Neural cell (in vitro differentiated cells): ENCODE measurements at regions not wholly inside any gene's neighbourhood (a gene's known extent, or its start where the extent isn't known, plus 50 kb on each side); places are given as distances from the start of the nearest gene placed in this dataset.

Source experiments
- H2AFZ ChIP-seq: fragments of 200-600, 300-800 bp; sonication (generic), shearing (Covaris generic); 2 replicates; pipeline ENCODE4 v1.6.0; 2014; ENCODE audit warnings: low read depth, mild to moderate bottlenecking, antibody characterized with exemption, low read length, moderate library complexity
- H3F3A ChIP-seq: fragments of 200-600 bp; shearing (Covaris generic); 2 replicates; pipeline ENCODE4 v1.6.1; 2016; ENCODE audit warnings: mild to moderate bottlenecking, moderate library complexity, mixed read lengths, antibody characterized with exemption, low read length; ENCODE audit not compliant: insufficient read depth, poor library complexity, severe bottlenecking
- H3K27ac ChIP-seq: fragments of 200-600, 300-800 bp; sonication (generic), shearing (Covaris generic); 2 replicates; pipeline ENCODE4 v1.5.1; 2014; ENCODE audit warnings: mild to moderate bottlenecking, low read length, moderate library complexity
- H3K27me3 ChIP-seq: fragments of 300-800, 200-600 bp; sonication (generic), shearing (Covaris generic); 2 replicates; pipeline ENCODE4 v1.6.0; 2014; ENCODE audit warnings: mild to moderate bottlenecking, low read depth, low read length, moderate library complexity; ENCODE audit not compliant: insufficient read depth
- H3K36me3 ChIP-seq: fragments of 300-800, 200-600 bp; sonication (generic), shearing (Covaris generic); 2 replicates; pipeline ENCODE4 v1.5.1; 2014; ENCODE audit warnings: mild to moderate bottlenecking, antibody characterized with exemption, low read length, moderate library complexity; ENCODE audit not compliant: insufficient read depth
- H3K4me2 ChIP-seq: fragments of 300-800, 200-600 bp; sonication (generic), shearing (Covaris generic); 2 replicates; pipeline ENCODE4 v1.6.0; 2014; ENCODE audit warnings: mild to moderate bottlenecking, low read length
- H3K4me3 ChIP-seq: fragments of 300-800, 200-600 bp; sonication (generic), shearing (Covaris generic); 2 replicates; pipeline ENCODE4 v1.5.1; 2014; ENCODE audit warnings: mild to moderate bottlenecking, low read length, moderate library complexity
- H3K79me2 ChIP-seq: fragments of 200-600 bp; shearing (Covaris generic); replicated peaks from 2 replicates; pipeline ENCODE4 v1.6.0; 2014; ENCODE audit warnings: mild to moderate bottlenecking, low read length, moderate library complexity; ENCODE audit not compliant: insufficient read depth
- H3K9ac ChIP-seq: fragments of 300-800, 200-600 bp; sonication (generic), shearing (Covaris generic); 2 replicates; pipeline ENCODE4 v1.6.1; 2016; ENCODE audit warnings: mild to moderate bottlenecking, low read length, mixed read lengths
- H3K9me2 ChIP-seq: fragments of 200-600 bp; shearing (Covaris generic); 2 replicates; pipeline ENCODE4 v1.6.1; 2016; ENCODE audit warnings: mild to moderate bottlenecking, low read length, mixed read lengths; ENCODE audit not compliant: insufficient read depth
- H3K9me3 ChIP-seq: fragments of 200-600, 300-800 bp; sonication (generic), shearing (Covaris generic); 2 replicates; pipeline ENCODE4 v1.6.1; 2016; ENCODE audit warnings: mild to moderate bottlenecking, mixed run types, low read length, moderate library complexity, mixed read lengths
- H4K20me1 ChIP-seq: fragments of 200-600 bp; shearing (Covaris generic); 2 replicates; pipeline ENCODE4 v1.6.1; 2016; ENCODE audit warnings: mild to moderate bottlenecking, mixed run types; ENCODE audit not compliant: insufficient read depth
- EP300 ChIP-seq: fragments of 450-650 bp; conservative IDR thresholded peaks from 2 replicates; pipeline ENCODE4 v1.6.1; 2014; ENCODE audit warnings: antibody characterized with exemption, mild to moderate bottlenecking, moderate library complexity; ENCODE audit not compliant: poor library complexity, severe bottlenecking
- EZH2 ChIP-seq: fragments of 200-600, 300-800 bp; shearing (Covaris generic), sonication (generic); IDR thresholded peaks from 2 replicates; pipeline ENCODE4 v1.6.1; 2014; ENCODE audit warnings: antibody characterized with exemption, low read length, borderline replicate concordance, mild to moderate bottlenecking; ENCODE audit not compliant: insufficient read depth, poor library complexity, severe bottlenecking
- MXI1 ChIP-seq: fragments of 450-650 bp; conservative IDR thresholded peaks from 2 replicates; pipeline ENCODE4 v1.6.1; 2014; ENCODE audit warnings: antibody characterized with exemption, mild to moderate bottlenecking; ENCODE audit not compliant: poor library complexity, severe bottlenecking
- POLR2AphosphoS5 ChIP-seq: IDR thresholded peaks from 2 replicates; pipeline ENCODE4 v1.6.1; 2012
- RAD21 ChIP-seq: fragments of 450-650 bp; conservative IDR thresholded peaks from 2 replicates; pipeline ENCODE4 v1.6.1; 2014; ENCODE audit warnings: antibody characterized with exemption, mild to moderate bottlenecking, moderate library complexity
- SMC3 ChIP-seq: fragments of 450-650 bp; conservative IDR thresholded peaks from 2 replicates; pipeline ENCODE4 v1.6.1; 2014; ENCODE audit warnings: antibody characterized with exemption, mild to moderate bottlenecking, moderate library complexity; ENCODE audit not compliant: poor library complexity
- TAF1 ChIP-seq: IDR thresholded peaks from 2 replicates; pipeline ENCODE4 v1.6.1; 2012; ENCODE audit warnings: low read depth
- TF ChIP-seq, protein P1 (sequence below): fragments of 450-650 bp; IDR thresholded peaks from 2 replicates; pipeline ENCODE4 v1.5.1; 2014; ENCODE audit warnings: antibody characterized with exemption, mild to moderate bottlenecking, moderate library complexity; ENCODE audit not compliant: poor library complexity, severe bottlenecking
- TF ChIP-seq, protein P2 (sequence below): IDR thresholded peaks from 2 replicates; pipeline ENCODE4 v1.6.1; 2012; ENCODE audit warnings: borderline replicate concordance

DNA sequence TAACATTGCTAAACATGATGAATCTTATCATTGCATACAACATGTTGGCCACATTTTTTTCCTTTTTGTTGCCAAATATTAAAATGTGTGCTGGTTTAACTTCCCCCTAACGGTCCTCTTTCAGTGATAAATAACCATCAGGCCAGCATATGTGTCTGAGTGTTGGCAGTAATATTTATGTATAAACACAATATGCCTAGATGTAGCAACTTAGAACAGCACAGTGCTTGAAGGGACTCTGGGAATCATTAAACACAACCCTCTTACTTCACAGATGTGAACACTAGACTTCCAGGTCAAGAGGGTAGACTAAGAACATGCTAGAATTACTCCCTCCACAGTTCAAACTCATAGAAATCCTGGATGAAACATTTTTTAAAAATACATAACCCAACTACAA is 581.8 kb downstream of the PLPP3 start:
- H2AFZ ChIP-seq, result no peak overlapping the region
- H3K4me2 ChIP-seq, result no peak overlapping the region
- no peaks in the 10 kb centered on the region for H3K27me3 ChIP-seq
- H3K9me3 ChIP-seq, result no peaks in the 10 kb centered on the region
- H3K79me2 ChIP-seq, result no peaks in the 10 kb centered on the region
- H4K20me1 ChIP-seq, result no peaks in the 10 kb centered on the region
- H3K9ac ChIP-seq, result no peak overlapping the region
- no peak overlapping the region for H3K27ac ChIP-seq
- H3F3A ChIP-seq, result no peaks in the 10 kb centered on the region
- H3K4me3 ChIP-seq, result no peak overlapping the region
- H3K9me2 ChIP-seq, result no peaks in the 10 kb centered on the region
- TF ChIP-seq, protein P1, sequence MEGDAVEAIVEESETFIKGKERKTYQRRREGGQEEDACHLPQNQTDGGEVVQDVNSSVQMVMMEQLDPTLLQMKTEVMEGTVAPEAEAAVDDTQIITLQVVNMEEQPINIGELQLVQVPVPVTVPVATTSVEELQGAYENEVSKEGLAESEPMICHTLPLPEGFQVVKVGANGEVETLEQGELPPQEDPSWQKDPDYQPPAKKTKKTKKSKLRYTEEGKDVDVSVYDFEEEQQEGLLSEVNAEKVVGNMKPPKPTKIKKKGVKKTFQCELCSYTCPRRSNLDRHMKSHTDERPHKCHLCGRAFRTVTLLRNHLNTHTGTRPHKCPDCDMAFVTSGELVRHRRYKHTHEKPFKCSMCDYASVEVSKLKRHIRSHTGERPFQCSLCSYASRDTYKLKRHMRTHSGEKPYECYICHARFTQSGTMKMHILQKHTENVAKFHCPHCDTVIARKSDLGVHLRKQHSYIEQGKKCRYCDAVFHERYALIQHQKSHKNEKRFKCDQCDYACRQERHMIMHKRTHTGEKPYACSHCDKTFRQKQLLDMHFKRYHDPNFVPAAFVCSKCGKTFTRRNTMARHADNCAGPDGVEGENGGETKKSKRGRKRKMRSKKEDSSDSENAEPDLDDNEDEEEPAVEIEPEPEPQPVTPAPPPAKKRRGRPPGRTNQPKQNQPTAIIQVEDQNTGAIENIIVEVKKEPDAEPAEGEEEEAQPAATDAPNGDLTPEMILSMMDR, result no peak
- TF ChIP-seq, protein P2, sequence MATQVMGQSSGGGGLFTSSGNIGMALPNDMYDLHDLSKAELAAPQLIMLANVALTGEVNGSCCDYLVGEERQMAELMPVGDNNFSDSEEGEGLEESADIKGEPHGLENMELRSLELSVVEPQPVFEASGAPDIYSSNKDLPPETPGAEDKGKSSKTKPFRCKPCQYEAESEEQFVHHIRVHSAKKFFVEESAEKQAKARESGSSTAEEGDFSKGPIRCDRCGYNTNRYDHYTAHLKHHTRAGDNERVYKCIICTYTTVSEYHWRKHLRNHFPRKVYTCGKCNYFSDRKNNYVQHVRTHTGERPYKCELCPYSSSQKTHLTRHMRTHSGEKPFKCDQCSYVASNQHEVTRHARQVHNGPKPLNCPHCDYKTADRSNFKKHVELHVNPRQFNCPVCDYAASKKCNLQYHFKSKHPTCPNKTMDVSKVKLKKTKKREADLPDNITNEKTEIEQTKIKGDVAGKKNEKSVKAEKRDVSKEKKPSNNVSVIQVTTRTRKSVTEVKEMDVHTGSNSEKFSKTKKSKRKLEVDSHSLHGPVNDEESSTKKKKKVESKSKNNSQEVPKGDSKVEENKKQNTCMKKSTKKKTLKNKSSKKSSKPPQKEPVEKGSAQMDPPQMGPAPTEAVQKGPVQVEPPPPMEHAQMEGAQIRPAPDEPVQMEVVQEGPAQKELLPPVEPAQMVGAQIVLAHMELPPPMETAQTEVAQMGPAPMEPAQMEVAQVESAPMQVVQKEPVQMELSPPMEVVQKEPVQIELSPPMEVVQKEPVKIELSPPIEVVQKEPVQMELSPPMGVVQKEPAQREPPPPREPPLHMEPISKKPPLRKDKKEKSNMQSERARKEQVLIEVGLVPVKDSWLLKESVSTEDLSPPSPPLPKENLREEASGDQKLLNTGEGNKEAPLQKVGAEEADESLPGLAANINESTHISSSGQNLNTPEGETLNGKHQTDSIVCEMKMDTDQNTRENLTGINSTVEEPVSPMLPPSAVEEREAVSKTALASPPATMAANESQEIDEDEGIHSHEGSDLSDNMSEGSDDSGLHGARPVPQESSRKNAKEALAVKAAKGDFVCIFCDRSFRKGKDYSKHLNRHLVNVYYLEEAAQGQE, result no peak
- TF ChIP-seq EP300 (no peak), EZH2 (no peak), TAF1 (no peak), MXI1 (no peak), RAD21 (no peak)
- no peaks in the 10 kb centered on the region for H3K36me3 ChIP-seq

DNA sequence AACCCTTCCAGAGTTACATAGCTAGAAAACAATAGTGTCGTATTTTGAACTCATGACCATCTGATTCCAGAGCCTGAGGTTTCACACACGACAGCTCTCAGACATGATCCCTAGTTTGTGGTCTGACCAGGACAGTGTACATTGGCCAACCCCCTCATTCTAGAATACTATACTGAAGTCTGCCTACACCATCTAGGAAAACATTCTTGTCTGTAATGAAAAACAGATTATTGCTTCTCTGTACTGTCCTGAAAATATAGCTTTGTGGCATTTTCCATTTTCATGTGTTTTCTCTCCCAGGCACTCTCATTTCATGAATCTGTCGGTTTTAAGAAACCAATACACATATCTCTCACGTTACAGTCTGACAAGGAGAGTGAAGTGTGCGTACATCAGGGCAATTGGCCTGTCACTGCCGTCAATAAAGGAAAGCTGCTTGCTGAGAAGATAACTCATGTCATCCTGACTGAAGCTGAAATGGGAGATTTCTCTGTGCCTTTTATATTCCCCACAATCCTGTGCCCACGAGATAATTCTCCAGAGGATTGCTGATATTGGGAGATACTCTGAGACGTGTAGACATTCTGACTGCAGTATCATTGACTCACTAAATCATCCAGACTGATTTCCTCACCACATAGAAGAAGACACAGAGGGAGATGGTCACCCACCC is 585.6 kb downstream of the PLPP3 start:
- no peaks in the 10 kb centered on the region for H3K9me3 ChIP-seq
- H3K9ac ChIP-seq, result peak overlapping the region; percentile 24
- H3K4me3 ChIP-seq, result peak overlapping the region; percentile 17
- TF ChIP-seq SMC3 (peak; percentile 52), POLR2AphosphoS5 (peak; percentile 100), EP300 (peak; percentile 100), RAD21 (peak; percentile 56), MXI1 (no peak)
- TF ChIP-seq, protein P1, result no peak
- TF ChIP-seq, protein P2, result peak; percentile 94
- no peaks in the 10 kb centered on the region for H3K36me3 ChIP-seq
- H3K9me2 ChIP-seq, result no peaks in the 10 kb centered on the region
- H3K79me2 ChIP-seq, result no peaks in the 10 kb centered on the region
- H4K20me1 ChIP-seq, result no peaks in the 10 kb centered on the region
- no peaks in the 10 kb centered on the region for H3F3A ChIP-seq
- peak overlapping the region; percentile 28 for H3K4me2 ChIP-seq
- no peak overlapping the region for H2AFZ ChIP-seq
- peak overlapping the region; percentile 80 for H3K27ac ChIP-seq
- H3K27me3 ChIP-seq, result no peaks in the 10 kb centered on the region
